WTC11 (cell line): ENCODE measurements at regions not wholly inside any gene's neighbourhood (a gene's known extent, or its start where the extent isn't known, plus 50 kb on each side); places are given as distances from the start of the nearest gene placed in this dataset.

ENCODE experiments used
- ATAC-seq: fragments of 200-7000 bp; cut with Tn5 transposase; 2 replicates; pipeline ENCODE4 v1.10.0; 2021; ENCODE audit warnings: mild to moderate bottlenecking, moderate library complexity
- CTCF ChIA-PET: fragments of 300-600 bp; sonication (Branson Sonifier 250); formaldehyde crosslinking; loops from one replicate; lab custom pipeline; 2021; ENCODE audit warnings: antibody characterized with exemption; lab: Charles Lee
- POLR2A ChIA-PET: fragments of 350-600 bp; sonication (Branson Sonifier 250); formaldehyde crosslinking; loops from one replicate; lab custom pipeline; 2021; ENCODE audit warnings: antibody characterized with exemption; lab: Charles Lee
- DNase-seq: peaks from one replicate; pipeline ENCODE4 v3.0.0; 2021; ENCODE audit warnings: low spot score
- H3K27ac Mint-ChIP-seq: 2 replicates; pipeline ENCODE4 v1.8.0; 2021; ENCODE audit warnings: mixed read lengths
- H3K27me3 Mint-ChIP-seq: 2 replicates; pipeline ENCODE4 v1.8.0; 2021; ENCODE audit warnings: low read depth, mild to moderate bottlenecking, moderate library complexity, mixed read lengths
- H3K36me3 Mint-ChIP-seq: 2 replicates; pipeline ENCODE4 v1.8.0; 2021; ENCODE audit warnings: mixed read lengths
- H3K4me1 Mint-ChIP-seq: 2 replicates; pipeline ENCODE4 v1.8.0; 2022; ENCODE audit warnings: mixed read lengths
- H3K4me3 Mint-ChIP-seq: 2 replicates; pipeline ENCODE4 v1.8.0; 2021; ENCODE audit warnings: mild to moderate bottlenecking, moderate library complexity, mixed read lengths
- H3K9me3 Mint-ChIP-seq: 2 replicates; pipeline ENCODE4 v1.8.0; 2021; ENCODE audit warnings: mixed read lengths
- E2F5 ChIP-seq: sonication (generic); formaldehyde crosslinking; IDR thresholded peaks from 2 replicates; pipeline ENCODE4 v1.8.1; 2022; ENCODE audit warnings: mild to moderate bottlenecking, moderate library complexity, missing genetic modification reagents
- ELF4 ChIP-seq: sonication (generic); formaldehyde crosslinking; IDR thresholded peaks from 2 replicates; pipeline ENCODE4 v1.8.1; 2022; ENCODE audit warnings: low read depth, mild to moderate bottlenecking, moderate library complexity, missing genetic modification reagents
- EMX1 ChIP-seq: fragments of 250-450 bp; sonication (Bioruptor Pico); IDR thresholded peaks from 2 replicates; pipeline ENCODE4 v1.8.0; 2021; ENCODE audit warnings: mild to moderate bottlenecking
- FOXK1 ChIP-seq: sonication (generic); formaldehyde crosslinking; IDR thresholded peaks from 2 replicates; pipeline ENCODE4 v1.8.0; 2022; ENCODE audit warnings: mild to moderate bottlenecking, moderate library complexity, missing genetic modification reagents
- FOXP1 ChIP-seq: sonication (generic); formaldehyde crosslinking; IDR thresholded peaks from 2 replicates; pipeline ENCODE4 v1.8.0; 2022; ENCODE audit warnings: missing genetic modification reagents, mild to moderate bottlenecking, moderate library complexity, borderline replicate concordance
- FOXP4 ChIP-seq: sonication (generic); formaldehyde crosslinking; IDR thresholded peaks from 2 replicates; pipeline ENCODE4 v1.8.0; 2022; ENCODE audit warnings: mild to moderate bottlenecking, missing genetic modification reagents
- MLX ChIP-seq: sonication (generic); formaldehyde crosslinking; IDR thresholded peaks from 2 replicates; pipeline ENCODE4 v1.8.1; 2023; ENCODE audit warnings: mild to moderate bottlenecking, missing genetic modification reagents, moderate library complexity
- NFE2L1 ChIP-seq: sonication (generic); formaldehyde crosslinking; IDR thresholded peaks from 2 replicates; pipeline ENCODE4 v1.8.1; 2023; ENCODE audit warnings: missing genetic modification reagents
- NR2C2 ChIP-seq: sonication (generic); formaldehyde crosslinking; IDR thresholded peaks from 2 replicates; pipeline ENCODE4 v1.8.0; 2022; ENCODE audit warnings: mild to moderate bottlenecking, missing genetic modification reagents
- PRDM15 ChIP-seq: sonication (generic); formaldehyde crosslinking; IDR thresholded peaks from 2 replicates; pipeline ENCODE4 v1.8.0; 2022; ENCODE audit warnings: missing genetic modification reagents
- PREB ChIP-seq: sonication (generic); formaldehyde crosslinking; IDR thresholded peaks from 2 replicates; pipeline ENCODE4 v1.8.1; 2022; ENCODE audit warnings: mild to moderate bottlenecking, missing genetic modification reagents, moderate library complexity, borderline replicate concordance
- SOX15 ChIP-seq: fragments of 250-450 bp; sonication (Bioruptor Pico); IDR thresholded peaks from 2 replicates; pipeline ENCODE4 v1.9.0; 2021; ENCODE audit warnings: mild to moderate bottlenecking
- TCF7 ChIP-seq: sonication (generic); formaldehyde crosslinking; IDR thresholded peaks from 2 replicates; pipeline ENCODE4 v1.8.0; 2022; ENCODE audit warnings: mild to moderate bottlenecking, low read depth, missing genetic modification reagents, moderate library complexity
- TEAD4 ChIP-seq: sonication (generic); formaldehyde crosslinking; IDR thresholded peaks from 2 replicates; pipeline ENCODE4 v1.8.0; 2022; ENCODE audit warnings: mild to moderate bottlenecking, missing genetic modification reagents
- TP53 ChIP-seq: sonication (generic); formaldehyde crosslinking; IDR thresholded peaks from 2 replicates; pipeline ENCODE4 v1.8.1; 2023; ENCODE audit warnings: mild to moderate bottlenecking, missing genetic modification reagents
- ZNF121 ChIP-seq: sonication (generic); formaldehyde crosslinking; IDR thresholded peaks from 2 replicates; pipeline ENCODE4 v1.8.0; 2023; ENCODE audit warnings: missing genetic modification reagents
- ZNF219 ChIP-seq: sonication (generic); formaldehyde crosslinking; IDR thresholded peaks from 2 replicates; pipeline ENCODE4 v1.8.0; 2023; ENCODE audit warnings: missing genetic modification reagents, mild to moderate bottlenecking, borderline replicate concordance
- ZNF281 ChIP-seq: sonication (generic); formaldehyde crosslinking; IDR thresholded peaks from 2 replicates; pipeline ENCODE4 v1.8.0; 2023; ENCODE audit warnings: mild to moderate bottlenecking, missing genetic modification reagents

- ATAC-seq: no peak
- DNase-seq: no peak
- Mint-ChIP-seq H3K27me3 (no peaks in the 10 kb centered on the region), H3K4me1 (peaks cover 10% of the 10 kb centered on the region), H3K36me3 (no peaks in the 10 kb centered on the region), H3K4me3 (no peak overlapping the region), H3K27ac (no peak overlapping the region; the same call in 1 of the 2 replicates), H3K9me3 (no peaks in the 10 kb centered on the region)
- TF ChIP-seq EMX1 (CRISPR knock-in tag) (no peak), TEAD4 (CRISPR knock-in tag) (no peak), TP53 (CRISPR knock-in tag) (no peak), MLX (CRISPR knock-in tag) (no peak), FOXP1 (CRISPR knock-in tag) (no peak), SOX15 (CRISPR knock-in tag) (no peak), NFE2L1 (CRISPR knock-in tag) (no peak), FOXK1 (CRISPR knock-in tag) (no peak), ZNF121 (CRISPR knock-in tag) (no peak), ELF4 (CRISPR knock-in tag) (no peak), PREB (no peak), FOXP4 (CRISPR knock-in tag) (no peak), ZNF281 (CRISPR knock-in tag) (no peak), NR2C2 (CRISPR knock-in tag) (no peak), ZNF219 (no peak), TCF7 (CRISPR knock-in tag) (no peak), PRDM15 (CRISPR knock-in tag) (no peak), E2F5 (CRISPR knock-in tag) (no peak)
- CTCF ChIA-PET: no interaction called here
- POLR2A ChIA-PET: no interaction called here
Measured at GRCh38 chr1:116260621-116261020, 112.4 kb upstream of the ATP1A1 start.
